GM10266 (cell line): ENCODE measurements at regions not wholly inside any gene's neighbourhood (a gene's known extent, or its start where the extent isn't known, plus 50 kb on each side); places are given as distances from the start of the nearest gene placed in this dataset.

Source experiments
- DNase-seq: peaks from one replicate; pipeline ENCODE4 v3.0.0; 2012; ENCODE audit errors: extremely low spot score
- CTCF ChIP-seq: IDR thresholded peaks from 2 replicates; pipeline ENCODE4 v1.5.1; 2012; ENCODE audit warnings: mild to moderate bottlenecking, low read depth; ENCODE audit not compliant: control insufficient read depth, insufficient read depth; ENCODE audit errors: missing control alignments

GRCh38 chr11:56898856-56899255 lies 89.9 kb upstream of the OR5AK2 start:
- no peak for DNase-seq
- TF ChIP-seq CTCF, result no peak

- TF ChIP-seq CTCF, result no peak
- no peak for DNase-seq
Observed at GRCh38 chr11:56890584-56891305, 98.0 kb upstream of the OR5AK2 start.

GRCh38 chr11:56889986-56890385 lies 98.7 kb upstream of the OR5AK2 start:
- TF ChIP-seq CTCF, result no peak
- no peak for DNase-seq

- TF ChIP-seq CTCF, result no peak
- DNase-seq, result no peak
Observed at GRCh38 chr11:56887940-56888339, 100.8 kb upstream of the OR5AK2 start.

GRCh38 chr11:56886455-56886854 lies 102.3 kb upstream of the OR5AK2 start:
- no peak for TF ChIP-seq CTCF

GRCh38 chr11:56885854-56886253 lies 102.9 kb upstream of the OR5AK2 start:
- DNase-seq, result no peak
- TF ChIP-seq CTCF, result no peak

More at GRCh38 chr11:56886455-56886854, 102.3 kb upstream of the OR5AK2 start:
- DNase-seq, result no peak

GRCh38 chr11:56885177-56885576 lies 103.5 kb upstream of the OR5AK2 start:
- no peak for TF ChIP-seq CTCF
- DNase-seq, result no peak
